GM19239 (cell line): ENCODE measurements at regions not wholly inside any gene's neighbourhood (a gene's known extent, or its start where the extent isn't known, plus 50 kb on each side); places are given as distances from the start of the nearest gene placed in this dataset.
A peak's percentile ranks its signal among the peaks of the same experiment; 100 is the strongest.
"Not testable (repeated sequence)": the region's sequence is repeated elsewhere in the genome, so short reads cannot be mapped to it uniquely, and the experiment has no call there.

Experiments
- DNase-seq: peaks from one replicate; pipeline ENCODE4 v3.0.0; 2011; ENCODE audit warnings: low spot score; ENCODE audit not compliant: insufficient read length
- FAIRE-seq: peaks from 2 replicates; lab custom pipeline; 2011; peaks lifted over from hg19 to GRCh38; lab: Jason Lieb, UNC

GRCh38 chr2:12010779-12011178, 264.3 kb downstream of the LPIN1 start:
- DNase-seq (no peak), FAIRE-seq (no peak)

GRCh38 chr2:12014088-12014960, 267.9 kb downstream of the LPIN1 start:
- FAIRE-seq (no peak), DNase-seq (no peak)

- no peak for DNase-seq
Measured at GRCh38 chr2:12017499-12018157, 271.2 kb downstream of the LPIN1 start.

GRCh38 chr2:12018726-12019125, 272.3 kb downstream of the LPIN1 start:
- DNase-seq, FAIRE-seq: not testable (repeated sequence)

More at GRCh38 chr2:12017499-12018157, 271.2 kb downstream of the LPIN1 start:
- no peak for FAIRE-seq

- DNase-seq (no peak), FAIRE-seq (no peak)
Measured at GRCh38 chr2:12020833-12021469, 274.5 kb downstream of the LPIN1 start.

GRCh38 chr2:12024197-12024907, 277.9 kb downstream of the LPIN1 start:
- not testable (repeated sequence) for FAIRE-seq, DNase-seq

GRCh38 chr2:12027136-12027535, 280.7 kb downstream of the LPIN1 start:
- DNase-seq (no peak), FAIRE-seq (no peak)

- DNase-seq (no peak), FAIRE-seq (no peak)
Measured at GRCh38 chr2:12031866-12032265, 285.4 kb downstream of the LPIN1 start.

- DNase-seq, result no peak
- peak; percentile 81 for FAIRE-seq
Measured at GRCh38 chr2:12032398-12032797, 286.0 kb downstream of the LPIN1 start.

- DNase-seq (no peak), FAIRE-seq (no peak)
Measured at GRCh38 chr2:12032975-12033374, 286.5 kb downstream of the LPIN1 start.

GRCh38 chr2:12033494-12033893, 287.1 kb downstream of the LPIN1 start:
- FAIRE-seq (no peak), DNase-seq (no peak)

GRCh38 chr2:12034382-12034781, 287.9 kb downstream of the LPIN1 start:
- FAIRE-seq, result no peak
- DNase-seq, result no peak

GRCh38 chr2:12035029-12035720, 288.7 kb downstream of the LPIN1 start:
- FAIRE-seq (no peak), DNase-seq (no peak)

GRCh38 chr2:12035956-12036639, 289.7 kb downstream of the LPIN1 start:
- FAIRE-seq (no peak), DNase-seq (no peak)

GRCh38 chr2:12036640-12036983, 290.2 kb downstream of the LPIN1 start:
- FAIRE-seq (no peak), DNase-seq (no peak)

- FAIRE-seq, result no peak
- DNase-seq, result no peak
Measured at GRCh38 chr2:12037301-12037700, 290.9 kb downstream of the LPIN1 start.

GRCh38 chr2:12041236-12041635, 294.8 kb downstream of the LPIN1 start:
- no peak for FAIRE-seq
- DNase-seq, result no peak

- FAIRE-seq (no peak), DNase-seq (no peak)
Measured at GRCh38 chr2:12043131-12043530, 296.7 kb downstream of the LPIN1 start.

- FAIRE-seq (peak; percentile 79), DNase-seq (no peak)
Measured at GRCh38 chr2:12044857-12045256, 298.4 kb downstream of the LPIN1 start.
